OCI-LY3 (cell line): ENCODE measurements at regions not wholly inside any gene's neighbourhood (a gene's known extent, or its start where the extent isn't known, plus 50 kb on each side); places are given as distances from the start of the nearest gene placed in this dataset.

Experiments used
- CTCF ChIP-seq: fragments of 200-600, 300-600 bp; sonication (generic); IDR thresholded peaks from 2 replicates; pipeline ENCODE4 v1.5.1; 2014; ENCODE audit warnings: antibody characterized with exemption, low read length, low read depth
- EZH2phosphoT487 ChIP-seq: fragments of 200-600 bp; shearing (Covaris generic); IDR thresholded peaks from 2 replicates; pipeline ENCODE4 v1.6.1; 2018; ENCODE audit warnings: antibody characterized with exemption, mixed run types, low read depth

GRCh38 chr2:189299974-189300373 is 120.4 kb upstream of the COL5A2 start:
- TF ChIP-seq CTCF (no peak), EZH2phosphoT487 (no peak)
